Ishikawa (cell line): ENCODE measurements at regions not wholly inside any gene's neighbourhood (a gene's known extent, or its start where the extent isn't known, plus 50 kb on each side); places are given as distances from the start of the nearest gene placed in this dataset.

Source experiments
- CEBPB ChIP-seq: IDR thresholded peaks from 2 replicates; pipeline ENCODE4 v1.6.1; 2012
- CREB1 ChIP-seq: IDR thresholded peaks from 2 replicates; pipeline ENCODE4 v1.6.1; 2012; ENCODE audit warnings: low read depth
- EGR1 ChIP-seq: IDR thresholded peaks from 2 replicates; pipeline ENCODE4 v1.6.1; 2012
- EP300 ChIP-seq: IDR thresholded peaks from 2 replicates; pipeline ENCODE4 v1.6.1; 2012; ENCODE audit warnings: borderline replicate concordance
- FOXM1 ChIP-seq: IDR thresholded peaks from 2 replicates; pipeline ENCODE4 v1.6.1; 2012; ENCODE audit warnings: low read depth, borderline replicate concordance
- NFIC ChIP-seq: IDR thresholded peaks from 2 replicates; pipeline ENCODE4 v1.6.1; 2012
- RAD21 ChIP-seq: IDR thresholded peaks from 2 replicates; pipeline ENCODE4 v1.6.1; 2012; ENCODE audit warnings: low read depth
- TAF1 ChIP-seq: IDR thresholded peaks from 2 replicates; pipeline ENCODE4 v1.6.1; 2012; ENCODE audit warnings: low read depth, mild to moderate bottlenecking
- TCF12 ChIP-seq: IDR thresholded peaks from 2 replicates; pipeline ENCODE4 v1.6.1; 2012; ENCODE audit warnings: low read depth
- TEAD4 ChIP-seq: IDR thresholded peaks from 2 replicates; pipeline ENCODE4 v1.6.1; 2012
- YY1 ChIP-seq: IDR thresholded peaks from 2 replicates; pipeline ENCODE4 v1.6.1; 2012; ENCODE audit warnings: low read depth
- ZBTB7A ChIP-seq: IDR thresholded peaks from 2 replicates; pipeline ENCODE4 v1.6.1; 2012; ENCODE audit warnings: low read depth
- TF ChIP-seq, protein P1 (sequence below): IDR thresholded peaks from 2 replicates; pipeline ENCODE4 v1.6.1; 2012
- TF ChIP-seq, protein P2 (sequence below): IDR thresholded peaks from 2 replicates; pipeline ENCODE4 v1.6.1; 2012; ENCODE audit warnings: low read depth, mild to moderate bottlenecking
- TF ChIP-seq, protein P3 (sequence below): IDR thresholded peaks from 2 replicates; pipeline ENCODE4 v1.6.1; 2012

DNA sequence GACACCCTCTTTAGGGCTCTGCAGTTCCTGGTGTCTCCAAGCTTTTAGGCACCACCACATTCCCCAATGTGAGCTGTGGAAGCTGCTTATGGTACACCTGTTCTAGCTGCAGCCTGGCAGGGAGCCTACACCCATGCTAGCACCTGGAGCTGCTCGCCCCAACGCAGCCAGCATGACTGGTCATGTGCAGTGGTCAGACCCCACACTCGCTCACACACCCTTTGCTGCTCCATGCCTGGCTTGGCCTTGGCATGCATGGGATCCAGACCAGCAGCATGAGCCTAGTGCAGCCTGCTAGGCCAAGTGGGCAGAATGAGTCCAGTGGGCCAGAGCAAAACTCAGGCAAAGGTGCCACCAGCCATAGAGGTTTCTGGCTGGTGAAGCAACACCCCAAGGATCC lies 86.4 kb upstream of the OSBPL8 start:
- TF ChIP-seq YY1, result no peak
- TF ChIP-seq, protein P1, sequence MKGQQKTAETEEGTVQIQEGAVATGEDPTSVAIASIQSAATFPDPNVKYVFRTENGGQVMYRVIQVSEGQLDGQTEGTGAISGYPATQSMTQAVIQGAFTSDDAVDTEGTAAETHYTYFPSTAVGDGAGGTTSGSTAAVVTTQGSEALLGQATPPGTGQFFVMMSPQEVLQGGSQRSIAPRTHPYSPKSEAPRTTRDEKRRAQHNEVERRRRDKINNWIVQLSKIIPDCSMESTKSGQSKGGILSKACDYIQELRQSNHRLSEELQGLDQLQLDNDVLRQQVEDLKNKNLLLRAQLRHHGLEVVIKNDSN, result no peak
- TF ChIP-seq TCF12, result no peak
- no peak for TF ChIP-seq EGR1
- no peak for TF ChIP-seq NFIC
- TF ChIP-seq TEAD4, result no peak
- TF ChIP-seq EP300, result no peak
- TF ChIP-seq, protein P2, sequence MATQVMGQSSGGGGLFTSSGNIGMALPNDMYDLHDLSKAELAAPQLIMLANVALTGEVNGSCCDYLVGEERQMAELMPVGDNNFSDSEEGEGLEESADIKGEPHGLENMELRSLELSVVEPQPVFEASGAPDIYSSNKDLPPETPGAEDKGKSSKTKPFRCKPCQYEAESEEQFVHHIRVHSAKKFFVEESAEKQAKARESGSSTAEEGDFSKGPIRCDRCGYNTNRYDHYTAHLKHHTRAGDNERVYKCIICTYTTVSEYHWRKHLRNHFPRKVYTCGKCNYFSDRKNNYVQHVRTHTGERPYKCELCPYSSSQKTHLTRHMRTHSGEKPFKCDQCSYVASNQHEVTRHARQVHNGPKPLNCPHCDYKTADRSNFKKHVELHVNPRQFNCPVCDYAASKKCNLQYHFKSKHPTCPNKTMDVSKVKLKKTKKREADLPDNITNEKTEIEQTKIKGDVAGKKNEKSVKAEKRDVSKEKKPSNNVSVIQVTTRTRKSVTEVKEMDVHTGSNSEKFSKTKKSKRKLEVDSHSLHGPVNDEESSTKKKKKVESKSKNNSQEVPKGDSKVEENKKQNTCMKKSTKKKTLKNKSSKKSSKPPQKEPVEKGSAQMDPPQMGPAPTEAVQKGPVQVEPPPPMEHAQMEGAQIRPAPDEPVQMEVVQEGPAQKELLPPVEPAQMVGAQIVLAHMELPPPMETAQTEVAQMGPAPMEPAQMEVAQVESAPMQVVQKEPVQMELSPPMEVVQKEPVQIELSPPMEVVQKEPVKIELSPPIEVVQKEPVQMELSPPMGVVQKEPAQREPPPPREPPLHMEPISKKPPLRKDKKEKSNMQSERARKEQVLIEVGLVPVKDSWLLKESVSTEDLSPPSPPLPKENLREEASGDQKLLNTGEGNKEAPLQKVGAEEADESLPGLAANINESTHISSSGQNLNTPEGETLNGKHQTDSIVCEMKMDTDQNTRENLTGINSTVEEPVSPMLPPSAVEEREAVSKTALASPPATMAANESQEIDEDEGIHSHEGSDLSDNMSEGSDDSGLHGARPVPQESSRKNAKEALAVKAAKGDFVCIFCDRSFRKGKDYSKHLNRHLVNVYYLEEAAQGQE, result no peak
- no peak for TF ChIP-seq CEBPB
- no peak for TF ChIP-seq FOXM1
- no peak for TF ChIP-seq RAD21
- no peak for TF ChIP-seq ZBTB7A

DNA sequence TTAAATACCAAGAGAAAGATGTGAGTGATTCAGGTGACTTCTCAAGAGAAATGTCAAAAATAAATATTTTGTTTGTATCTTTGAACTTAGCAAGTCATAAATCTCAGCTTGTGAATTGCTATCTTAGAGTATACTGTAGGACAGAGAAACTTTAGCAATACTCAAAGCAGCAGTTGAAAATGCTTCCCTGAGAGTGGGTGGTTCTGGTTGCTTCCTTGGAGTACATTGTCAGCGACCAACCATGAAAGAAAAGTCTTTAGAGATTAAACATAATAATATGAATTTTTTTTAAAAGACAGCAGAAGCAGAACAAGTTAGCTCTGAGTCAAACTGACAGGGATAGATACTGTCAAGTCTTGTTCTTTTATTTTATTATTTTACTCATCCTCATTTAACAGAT lies 86.8 kb upstream of the OSBPL8 start:
- no peak for TF ChIP-seq TCF12
- TF ChIP-seq RAD21, result no peak
- TF ChIP-seq, protein P3, sequence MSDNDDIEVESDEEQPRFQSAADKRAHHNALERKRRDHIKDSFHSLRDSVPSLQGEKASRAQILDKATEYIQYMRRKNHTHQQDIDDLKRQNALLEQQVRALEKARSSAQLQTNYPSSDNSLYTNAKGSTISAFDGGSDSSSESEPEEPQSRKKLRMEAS, result no peak
- TF ChIP-seq, protein P2, result no peak
- TF ChIP-seq CREB1, result no peak
- TF ChIP-seq FOXM1, result no peak
- TF ChIP-seq, protein P1, result no peak
- TF ChIP-seq NFIC, result no peak
- no peak for TF ChIP-seq TAF1
- TF ChIP-seq EGR1, result no peak
- no peak for TF ChIP-seq CEBPB

DNA sequence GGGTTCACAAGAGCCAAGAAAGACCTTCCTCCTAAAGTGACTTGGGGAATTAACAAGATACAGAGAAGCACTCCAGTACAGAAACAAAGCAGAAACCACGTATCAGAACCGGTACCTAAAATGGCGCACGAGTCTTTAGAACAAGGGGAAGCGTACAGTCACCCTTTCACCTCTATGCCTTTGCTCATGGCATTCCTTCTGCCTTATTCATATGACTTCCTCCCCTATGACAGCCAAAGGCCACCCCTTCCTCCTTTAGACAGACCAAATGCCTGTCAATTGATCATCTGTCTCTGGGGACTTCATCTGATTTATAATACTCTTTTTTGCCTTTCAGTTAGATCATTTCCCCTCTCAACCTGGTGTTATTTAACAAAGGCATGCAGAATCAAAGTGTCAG lies 89.5 kb upstream of the OSBPL8 start:
- TF ChIP-seq CEBPB (no peak), CREB1 (no peak)
- TF ChIP-seq, protein P2, result no peak

DNA sequence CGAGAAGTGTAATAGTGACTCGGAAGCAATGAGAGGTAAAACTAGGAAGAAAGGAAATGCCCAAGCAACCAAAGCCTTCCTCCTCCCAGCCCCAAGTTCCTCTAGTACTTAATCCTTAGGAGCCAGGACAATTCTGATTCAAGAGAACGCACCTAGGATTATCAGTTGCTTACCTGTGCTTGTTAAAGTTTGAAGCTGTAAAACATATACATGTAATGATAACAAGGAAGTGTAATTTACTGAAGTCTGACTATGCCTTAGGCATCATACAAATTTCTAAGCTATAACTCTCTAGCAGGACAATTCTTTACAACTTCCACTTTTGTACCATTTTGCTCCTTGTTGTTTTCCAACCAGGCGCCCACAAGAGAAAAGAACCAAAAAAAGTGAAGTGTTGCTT lies 92.8 kb upstream of the OSBPL8 start:
- TF ChIP-seq ZBTB7A (no peak), EGR1 (no peak), RAD21 (no peak), TAF1 (no peak), FOXM1 (no peak), NFIC (no peak), TCF12 (no peak), TEAD4 (no peak)
- TF ChIP-seq, protein P2, result no peak
- TF ChIP-seq, protein P1, result no peak
- TF ChIP-seq, protein P3, result no peak
